ENCODE measurements at regions not wholly inside any gene's neighbourhood (a gene's known extent, or its start where the extent isn't known, plus 50 kb on each side); places are given as distances from the start of the nearest gene placed in this dataset.

DNA sequence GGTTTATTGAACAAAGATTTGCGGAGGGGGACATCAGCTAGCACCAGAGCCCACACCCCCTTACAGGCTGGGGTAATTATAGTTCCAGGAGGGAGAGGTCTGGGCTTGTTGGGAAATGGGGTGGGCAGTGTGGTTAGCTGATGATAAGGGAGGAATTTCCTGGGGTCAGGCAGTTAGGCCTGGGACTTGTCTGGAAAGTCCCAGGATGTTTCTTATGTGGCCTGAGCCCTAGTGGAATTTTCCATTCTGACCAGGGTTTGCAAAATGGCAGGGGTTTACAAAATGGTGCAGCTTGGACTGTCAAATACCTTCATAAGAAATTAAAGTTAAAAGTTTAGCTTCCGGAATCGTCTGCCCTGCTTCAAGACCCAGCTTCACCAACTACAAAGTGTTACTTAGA, 199.1 kb downstream of the FBXO15 start:
- no peak overlapping the region for H3K27ac ChIP-seq (ENCODE audit: low read depth)
- no peaks in the 10 kb centered on the region for H3K4me1 ChIP-seq (ENCODE audit: insufficient read depth)
- no peak overlapping the region for H3K4me3 ChIP-seq (ENCODE audit: low read depth, low read length)
- 87% methylated on average over 3 of the region's 3 CpGs for WGBS
- no peaks in the 10 kb centered on the region for H3K36me3 ChIP-seq (ENCODE audit: insufficient read depth)
- DNase-seq (ENCODE audit: extremely low spot score), result no peak

DNA sequence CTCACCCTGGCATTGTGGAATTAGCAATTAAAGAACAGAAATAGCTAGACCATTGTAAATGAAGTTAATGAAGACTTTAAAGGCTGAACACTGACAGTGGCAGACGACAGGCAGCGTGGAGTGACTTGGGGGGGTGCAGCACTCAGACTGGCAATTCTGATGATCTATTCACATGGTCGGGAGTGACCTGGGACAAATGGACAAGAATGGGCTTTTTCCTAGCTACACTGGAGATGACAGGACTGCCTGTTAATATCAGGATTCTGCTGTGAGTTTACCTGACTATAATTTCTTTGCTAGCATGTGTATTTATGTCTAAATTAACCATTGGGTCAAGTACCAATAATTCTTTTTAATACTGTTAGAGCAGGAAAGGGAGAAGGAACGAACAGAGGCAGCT, 199.6 kb downstream of the FBXO15 start:
- Histone ChIP-seq H3K4me1 (ENCODE audit: insufficient read depth) (no peaks in the 10 kb centered on the region), H3K36me3 (ENCODE audit: insufficient read depth) (no peaks in the 10 kb centered on the region), H3K4me3 (ENCODE audit: low read depth, low read length) (no peak overlapping the region), H3K27ac (ENCODE audit: low read depth) (no peak overlapping the region)
- DNase-seq (ENCODE audit: extremely low spot score), result no peak
- WGBS, result 38% methylated on average over 4 of the region's 4 CpGs

DNA sequence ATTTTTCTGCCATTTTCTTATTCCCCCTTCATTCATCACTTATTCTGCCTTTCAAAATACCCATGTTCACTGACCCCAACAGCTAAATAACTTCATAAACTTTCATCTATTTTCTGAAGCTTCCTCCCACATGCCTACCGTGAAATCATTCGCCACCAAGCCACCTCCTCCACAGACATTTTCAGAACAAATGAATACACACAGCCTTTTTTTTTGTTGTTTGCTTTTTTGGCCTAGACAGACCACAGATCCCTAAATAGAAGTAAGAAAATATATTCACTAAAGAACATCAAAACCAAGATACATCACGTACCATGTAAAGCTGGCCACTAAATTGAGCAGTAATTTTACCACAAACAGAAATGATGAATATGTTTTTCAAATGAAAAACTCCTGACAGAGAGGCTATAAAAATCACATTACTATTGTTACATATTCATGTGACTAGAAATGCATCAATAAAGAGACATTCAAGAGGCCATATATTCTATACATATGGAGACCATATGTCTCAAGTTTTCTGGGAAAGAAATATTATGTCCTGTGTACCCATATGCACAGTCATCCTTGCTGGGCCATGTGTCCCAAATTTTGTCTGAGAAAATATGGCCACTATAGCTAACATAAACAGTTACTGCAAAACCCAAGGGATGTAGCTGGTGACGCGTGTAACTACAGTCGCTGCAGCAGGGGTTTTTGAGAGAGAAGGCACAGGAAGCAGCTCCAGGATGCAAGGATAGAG, 200.3 kb downstream of the FBXO15 start:
- Histone ChIP-seq H3K4me1 (ENCODE audit: insufficient read depth) (no peaks in the 10 kb centered on the region), H3K4me3 (ENCODE audit: low read depth, low read length) (no peak overlapping the region), H3K27ac (ENCODE audit: low read depth) (no peak overlapping the region), H3K36me3 (ENCODE audit: insufficient read depth) (no peaks in the 10 kb centered on the region)
- 85% methylated on average over 6 of the region's 6 CpGs for WGBS
- no peak for DNase-seq (ENCODE audit: extremely low spot score)

DNA sequence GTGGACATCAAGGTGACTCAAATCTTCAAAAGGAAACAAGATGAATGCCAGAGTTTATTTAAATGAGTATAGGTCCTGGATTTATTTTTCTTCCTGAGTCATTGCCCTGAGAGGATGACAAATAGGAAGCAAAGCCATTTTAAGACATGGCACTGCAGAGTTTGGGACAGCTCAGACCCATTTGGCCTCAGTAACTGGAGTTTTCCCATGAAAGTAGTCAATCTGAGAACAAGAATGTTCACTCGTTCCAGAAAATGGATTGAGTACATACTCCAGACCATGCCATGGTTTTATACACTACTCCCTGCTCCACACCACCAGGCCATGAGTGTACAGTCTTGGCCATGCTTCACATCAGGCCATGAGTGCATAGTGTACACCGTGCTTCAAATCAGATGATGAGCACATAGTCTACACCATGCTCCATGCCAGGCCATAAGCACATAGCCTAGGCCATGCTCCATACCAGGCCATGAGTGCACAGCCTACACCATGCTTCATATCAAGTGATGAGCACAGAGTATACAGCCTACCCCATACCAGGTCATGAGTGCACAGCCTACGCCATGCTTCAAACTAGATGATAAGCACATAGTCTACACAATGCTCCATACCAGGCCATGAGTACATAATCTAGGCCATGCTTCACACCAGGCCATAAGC, 202.4 kb downstream of the FBXO15 start:
- whole genome bisulfite sequencing, result 84% methylated on average over 3 of the region's 3 CpGs
- H3K36me3 ChIP-seq (ENCODE audit: insufficient read depth), result no peaks in the 10 kb centered on the region
- no peak overlapping the region for H3K27ac ChIP-seq (ENCODE audit: low read depth)
- no peaks in the 10 kb centered on the region for H3K4me1 ChIP-seq (ENCODE audit: insufficient read depth)
- no peak overlapping the region for H3K4me3 ChIP-seq (ENCODE audit: low read depth, low read length)
- DNase-seq (ENCODE audit: extremely low spot score), result no peak

DNA sequence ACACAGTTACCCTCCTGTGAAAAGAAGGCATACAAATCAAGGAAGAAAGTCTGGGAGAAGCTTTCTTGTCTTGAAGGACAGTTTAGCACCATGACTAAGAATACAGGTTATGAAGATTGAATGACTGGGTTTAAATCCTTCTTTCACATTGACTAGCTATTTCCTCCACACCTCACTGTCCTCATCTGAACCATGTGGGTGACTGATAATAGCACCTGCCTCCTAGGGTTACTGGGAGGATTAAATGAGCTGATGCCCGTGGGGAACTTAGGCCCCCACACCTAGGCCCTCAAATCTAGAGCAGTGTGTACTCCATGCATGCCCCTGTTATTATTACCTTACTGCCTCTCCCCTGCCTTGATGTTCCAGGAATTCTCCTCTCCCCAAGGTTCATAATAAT, 202.9 kb downstream of the FBXO15 start:
- H3K4me1 ChIP-seq (ENCODE audit: insufficient read depth), result no peaks in the 10 kb centered on the region
- no peak overlapping the region for H3K4me3 ChIP-seq (ENCODE audit: low read depth, low read length)
- H3K36me3 ChIP-seq (ENCODE audit: insufficient read depth), result no peaks in the 10 kb centered on the region
- DNase-seq (ENCODE audit: extremely low spot score), result no peak
- 75% methylated on average over 1 of the region's 1 CpG for WGBS
- no peak overlapping the region for H3K27ac ChIP-seq (ENCODE audit: low read depth)

DNA sequence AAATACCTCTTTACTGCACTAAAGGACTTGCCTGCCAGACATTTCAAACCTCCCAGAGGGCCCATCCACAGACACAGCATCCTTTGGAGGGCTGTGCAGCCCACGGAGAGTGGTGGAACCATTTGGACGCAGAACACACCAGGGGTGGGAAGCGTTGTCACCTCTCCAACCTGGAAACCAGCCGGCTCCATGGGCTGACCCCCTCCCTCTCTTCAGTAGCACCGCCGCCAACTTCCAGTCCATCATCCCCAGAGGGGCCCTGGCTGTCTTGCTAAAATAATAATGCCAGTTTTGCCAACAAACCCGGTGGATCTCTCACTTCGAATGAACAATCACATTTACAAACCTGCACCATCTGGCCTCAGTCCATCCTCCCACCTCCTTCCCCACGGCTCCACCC, 203.9 kb downstream of the FBXO15 start:
- H3K4me1 ChIP-seq (ENCODE audit: insufficient read depth), result no peaks in the 10 kb centered on the region
- H3K4me3 ChIP-seq (ENCODE audit: low read depth, low read length), result no peak overlapping the region
- no peaks in the 10 kb centered on the region for H3K36me3 ChIP-seq (ENCODE audit: insufficient read depth)
- no peak for DNase-seq (ENCODE audit: extremely low spot score)
- H3K27ac ChIP-seq (ENCODE audit: low read depth), result no peak overlapping the region
- 79% methylated on average over 9 of the region's 9 CpGs for WGBS

DNA sequence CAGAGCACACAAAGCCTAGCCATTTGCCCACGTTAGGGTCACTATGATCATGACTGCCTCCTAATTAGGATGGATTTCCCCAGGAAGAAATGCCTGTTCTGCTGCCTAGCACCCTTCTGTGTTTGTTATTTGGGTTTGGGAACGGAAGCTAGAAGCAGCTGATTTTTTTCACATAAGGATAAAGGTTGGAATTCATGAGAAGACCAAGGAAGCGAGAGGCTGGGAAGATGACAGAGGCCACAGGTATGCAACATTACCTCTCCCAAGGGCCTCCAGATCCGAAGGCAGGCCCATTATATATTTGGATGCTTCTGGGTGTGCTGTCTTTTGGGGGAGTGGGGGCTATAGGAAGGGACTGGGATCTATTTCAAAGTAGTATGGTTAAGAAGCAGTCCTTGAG, 204.7 kb downstream of the FBXO15 start:
- no peak for DNase-seq (ENCODE audit: extremely low spot score)
- 71% methylated on average over 4 of the region's 4 CpGs for WGBS
- Histone ChIP-seq H3K27ac (ENCODE audit: low read depth) (no peak overlapping the region), H3K4me1 (ENCODE audit: insufficient read depth) (no peaks in the 10 kb centered on the region), H3K4me3 (ENCODE audit: low read depth, low read length) (no peak overlapping the region), H3K36me3 (ENCODE audit: insufficient read depth) (no peaks in the 10 kb centered on the region)

DNA sequence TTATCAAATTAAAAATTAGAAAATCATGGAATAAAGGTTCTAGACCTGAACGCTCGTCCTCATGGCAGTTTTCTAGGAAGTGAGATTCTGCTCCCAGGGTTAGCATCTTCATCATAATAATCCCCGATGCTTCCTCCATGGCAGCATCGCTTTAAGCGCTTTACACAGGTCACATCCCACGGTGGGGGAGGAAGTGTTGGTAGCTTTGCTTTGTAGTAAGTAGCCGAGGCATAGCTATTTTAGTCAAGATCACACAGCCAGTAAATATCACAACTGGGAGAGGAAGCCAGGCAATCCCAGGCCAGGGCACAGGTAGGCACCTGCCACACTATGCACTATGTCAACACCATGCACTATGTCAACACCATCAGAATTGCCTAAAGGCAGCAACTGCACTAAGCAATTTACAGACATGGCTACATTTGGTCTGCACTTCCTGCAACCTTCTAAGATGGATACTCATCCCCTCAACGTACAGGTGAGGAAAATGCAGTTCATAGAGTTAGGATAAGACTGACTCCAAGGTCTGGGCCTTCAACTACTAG, 205.5 kb downstream of the FBXO15 start:
- no peak overlapping the region for H3K4me3 ChIP-seq (ENCODE audit: low read depth, low read length)
- no peak for DNase-seq (ENCODE audit: extremely low spot score)
- H3K36me3 ChIP-seq (ENCODE audit: insufficient read depth), result no peaks in the 10 kb centered on the region
- H3K27ac ChIP-seq (ENCODE audit: low read depth), result no peak overlapping the region
- H3K4me1 ChIP-seq (ENCODE audit: insufficient read depth), result no peaks in the 10 kb centered on the region
- 79% methylated on average over 8 of the region's 8 CpGs for WGBS

DNA sequence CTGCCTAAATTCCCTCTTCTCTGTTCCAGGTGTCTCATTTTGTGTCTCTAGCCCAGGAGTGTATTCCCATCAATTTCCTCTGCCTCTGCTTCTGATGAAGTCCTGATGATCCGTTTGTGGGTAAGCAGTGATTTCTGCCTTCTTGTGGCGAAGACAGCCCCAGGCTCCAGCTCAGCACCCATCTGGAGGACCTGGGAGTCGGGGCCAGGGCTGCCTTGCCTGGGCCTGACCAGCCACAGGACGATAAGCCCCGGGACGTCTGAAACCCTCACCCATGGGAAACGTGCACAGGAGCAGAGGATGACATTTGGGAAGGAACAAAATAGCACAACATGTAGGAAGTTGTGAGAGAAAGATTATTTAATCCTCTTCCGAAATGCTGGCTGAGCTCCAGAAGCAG, 206.9 kb downstream of the FBXO15 start:
- no peak overlapping the region for H3K4me3 ChIP-seq (ENCODE audit: low read depth, low read length)
- no peak for DNase-seq (ENCODE audit: extremely low spot score)
- H3K4me1 ChIP-seq (ENCODE audit: insufficient read depth), result no peaks in the 10 kb centered on the region
- WGBS, result 65% methylated on average over 8 of the region's 8 CpGs
- H3K27ac ChIP-seq (ENCODE audit: low read depth), result no peak overlapping the region
- H3K36me3 ChIP-seq (ENCODE audit: insufficient read depth), result no peaks in the 10 kb centered on the region

DNA sequence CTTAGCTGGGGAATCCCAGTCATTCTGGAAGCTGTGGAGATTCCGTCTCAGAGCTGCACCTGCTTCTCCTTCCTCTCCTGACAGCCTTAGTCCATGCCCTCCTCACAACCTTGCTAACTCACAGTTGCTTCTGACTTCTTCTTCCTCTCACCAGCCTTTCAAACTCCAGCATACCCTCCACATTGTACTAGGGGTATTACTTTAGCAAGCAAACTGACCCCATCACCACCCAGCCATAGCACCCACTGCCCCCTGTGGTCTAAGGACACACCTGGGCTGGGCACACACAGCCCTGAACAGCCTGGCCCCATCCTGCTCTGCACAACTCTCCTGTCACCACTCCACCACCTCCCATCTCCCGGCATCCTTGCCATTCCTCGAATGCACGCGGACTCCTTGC, 208.2 kb downstream of the FBXO15 start:
- H3K27ac ChIP-seq (ENCODE audit: low read depth), result no peak overlapping the region
- WGBS, result 84% methylated on average over 5 of the region's 5 CpGs
- no peak for DNase-seq (ENCODE audit: extremely low spot score)
- no peaks in the 10 kb centered on the region for H3K4me1 ChIP-seq (ENCODE audit: insufficient read depth)
- no peaks in the 10 kb centered on the region for H3K36me3 ChIP-seq (ENCODE audit: insufficient read depth)
- H3K4me3 ChIP-seq (ENCODE audit: low read depth, low read length), result no peak overlapping the region

DNA sequence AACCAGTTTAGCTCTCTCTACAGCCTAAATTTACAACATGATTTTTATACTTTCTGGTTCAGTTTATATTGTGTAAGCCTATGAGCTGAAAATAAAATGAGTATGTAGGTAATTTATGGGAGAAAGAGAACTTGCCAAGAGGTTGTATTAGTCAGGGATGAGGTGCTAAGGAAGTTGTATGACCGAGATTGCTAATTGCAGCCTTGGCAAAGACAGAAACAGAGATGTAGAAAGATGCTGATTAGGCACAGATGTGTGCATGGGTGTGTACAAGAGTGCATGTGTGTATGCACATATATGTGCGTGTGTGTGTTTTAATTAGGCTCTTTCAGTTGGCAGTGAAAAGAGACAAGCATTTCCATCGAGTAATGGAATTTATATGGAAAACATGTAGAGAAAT, 213.9 kb downstream of the FBXO15 start:
- 62% methylated on average over 3 of the region's 3 CpGs for WGBS
- no peak for DNase-seq (ENCODE audit: extremely low spot score)
- no peaks in the 10 kb centered on the region for H3K36me3 ChIP-seq (ENCODE audit: insufficient read depth)

DNA sequence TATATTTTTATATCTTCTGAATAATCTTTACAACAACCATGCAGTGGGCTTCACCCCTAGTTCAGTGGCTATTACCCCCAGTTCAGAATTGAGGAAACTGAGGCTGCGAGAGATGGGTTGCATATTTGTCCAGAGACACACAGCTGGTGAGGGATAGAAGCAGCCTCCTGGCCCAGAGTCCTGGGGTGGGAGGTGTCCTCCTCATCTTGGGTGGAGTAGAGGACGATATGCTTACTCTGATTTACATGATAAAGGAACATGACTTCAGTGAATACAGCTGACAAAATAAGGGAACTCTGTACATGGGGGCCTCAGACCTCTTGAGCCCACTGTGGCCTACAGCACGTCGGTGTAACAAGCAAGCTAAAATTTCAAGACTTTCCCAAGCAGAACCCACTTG, 214.7 kb downstream of the FBXO15 start:
- Histone ChIP-seq H3K4me3 (ENCODE audit: low read depth, low read length) (no peak overlapping the region), H3K4me1 (ENCODE audit: insufficient read depth) (no peaks in the 10 kb centered on the region), H3K27ac (ENCODE audit: low read depth) (no peak overlapping the region), H3K36me3 (ENCODE audit: insufficient read depth) (no peaks in the 10 kb centered on the region)
- DNase-seq (ENCODE audit: extremely low spot score), result no peak
- 70% methylated on average over 4 of the region's 4 CpGs for WGBS

More for the DNA sequence above, 213.9 kb downstream of the FBXO15 start:
- Histone ChIP-seq H3K4me3 (ENCODE audit: low read depth, low read length) (no peak overlapping the region), H3K27ac (ENCODE audit: low read depth) (no peak overlapping the region), H3K4me1 (ENCODE audit: insufficient read depth) (no peaks in the 10 kb centered on the region)

DNA sequence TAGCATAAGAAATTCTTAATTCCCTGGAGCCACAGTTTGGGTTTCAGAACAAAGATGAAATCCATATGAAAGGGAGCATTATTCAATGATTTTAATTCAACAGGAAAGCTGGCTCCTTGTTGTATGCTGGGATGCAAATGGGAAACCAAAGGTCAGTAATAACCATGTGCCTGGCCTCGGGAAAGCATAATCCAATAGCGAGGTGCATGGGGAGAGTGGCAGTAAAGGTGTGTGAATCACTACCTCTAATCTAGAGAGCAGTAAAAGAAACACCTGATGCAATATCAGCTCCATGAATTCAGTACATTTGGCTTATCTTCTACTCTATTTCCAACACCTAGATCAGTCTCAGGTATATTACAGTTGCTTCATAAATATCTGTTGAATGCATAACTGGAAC, 220.1 kb downstream of the FBXO15 start:
- no peaks in the 10 kb centered on the region for H3K4me1 ChIP-seq (ENCODE audit: insufficient read depth)
- WGBS, result 83% methylated on average over 2 of the region's 2 CpGs
- H3K27ac ChIP-seq (ENCODE audit: low read depth), result no peak overlapping the region
- no peaks in the 10 kb centered on the region for H3K36me3 ChIP-seq (ENCODE audit: insufficient read depth)
- no peak for DNase-seq (ENCODE audit: extremely low spot score)
- H3K4me3 ChIP-seq (ENCODE audit: low read depth, low read length), result no peak overlapping the region

DNA sequence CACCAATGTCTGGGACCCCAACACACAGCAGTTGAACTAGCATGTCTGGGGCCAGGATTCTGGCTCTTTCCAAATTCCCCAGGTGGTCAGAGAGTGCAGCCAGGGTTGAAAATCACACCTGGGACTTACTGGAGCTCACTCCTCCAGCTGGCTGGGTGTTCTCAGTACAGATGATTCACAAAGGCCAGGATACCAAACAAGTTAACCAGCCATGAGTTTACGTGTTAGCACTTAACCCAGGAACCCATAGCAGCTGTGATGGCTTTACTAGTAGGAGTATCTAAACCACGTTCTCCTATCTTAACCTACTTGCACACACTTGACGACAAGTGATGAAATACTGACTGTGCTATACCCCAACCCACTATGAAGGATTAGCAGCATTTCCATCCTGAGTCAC, 222.8 kb downstream of the FBXO15 start:
- H3K36me3 ChIP-seq (ENCODE audit: insufficient read depth), result no peaks in the 10 kb centered on the region
- no peak for DNase-seq (ENCODE audit: extremely low spot score)
- H3K27ac ChIP-seq (ENCODE audit: low read depth), result no peak overlapping the region
- 57% methylated on average over 3 of the region's 3 CpGs for WGBS
- no peaks in the 10 kb centered on the region for H3K4me1 ChIP-seq (ENCODE audit: insufficient read depth)
- no peak overlapping the region for H3K4me3 ChIP-seq (ENCODE audit: low read depth, low read length)
